NB4 (cell line): ENCODE measurements at regions not wholly inside any gene's neighbourhood (a gene's known extent, or its start where the extent isn't known, plus 50 kb on each side); places are given as distances from the start of the nearest gene placed in this dataset.
A peak's percentile ranks its signal among the peaks of the same experiment; 100 is the strongest.

ENCODE experiments used
- MYC ChIP-seq: IDR thresholded peaks from 2 replicates; pipeline ENCODE4 v1.6.1; 2011; ENCODE audit warnings: low read depth, low read length
- POLR2A ChIP-seq: IDR thresholded peaks from 2 replicates; pipeline ENCODE4 v1.6.1; 2011; ENCODE audit warnings: mild to moderate bottlenecking; ENCODE audit not compliant: insufficient read length; ENCODE audit errors: extremely low read depth
- TF ChIP-seq, protein P1 (sequence below): IDR thresholded peaks from 2 replicates; pipeline ENCODE4 v1.6.1; 2011; ENCODE audit warnings: low read depth, low read length
- TF ChIP-seq, protein P2 (sequence below): IDR thresholded peaks from one replicate; pipeline ENCODE4 v1.5.1; 2012; ENCODE audit warnings: low read depth, low read length

DNA sequence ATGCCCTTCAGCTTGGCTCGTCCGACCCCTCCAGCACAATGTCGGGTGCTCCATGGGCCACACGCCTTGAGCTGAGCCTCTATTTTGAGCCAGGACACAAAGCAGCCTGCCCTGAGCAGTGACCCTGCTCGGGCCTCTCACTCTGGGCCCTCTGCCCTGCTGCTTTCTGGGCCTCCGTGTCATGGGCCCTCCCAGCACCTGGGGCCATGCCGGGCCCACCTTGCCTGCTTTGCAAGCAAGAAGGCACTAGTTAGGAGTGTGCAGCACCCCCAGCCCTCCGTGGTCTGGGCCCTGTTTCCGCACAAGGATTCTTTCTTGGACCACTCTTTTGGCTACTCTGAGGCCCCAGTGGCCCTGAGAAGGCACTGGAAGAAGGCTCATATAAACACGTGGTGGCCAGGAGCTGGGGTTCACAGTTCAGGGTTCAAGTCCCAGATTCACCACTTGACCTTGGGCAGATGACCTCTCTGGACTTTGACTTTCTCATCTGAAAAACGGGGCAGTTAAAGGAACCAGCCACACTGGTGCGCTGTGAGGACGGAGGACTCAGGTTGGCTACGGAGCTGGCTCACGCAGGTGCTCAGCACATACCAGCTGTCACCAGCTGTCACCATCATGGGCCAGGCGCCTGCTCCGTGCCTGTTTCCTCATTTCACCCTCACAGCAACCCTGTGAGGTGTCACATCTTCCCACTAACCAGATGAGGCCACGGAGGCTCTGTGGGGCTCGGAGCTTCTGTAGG is 166.0 kb upstream of the GSE1 start:
- TF ChIP-seq, protein P1, sequence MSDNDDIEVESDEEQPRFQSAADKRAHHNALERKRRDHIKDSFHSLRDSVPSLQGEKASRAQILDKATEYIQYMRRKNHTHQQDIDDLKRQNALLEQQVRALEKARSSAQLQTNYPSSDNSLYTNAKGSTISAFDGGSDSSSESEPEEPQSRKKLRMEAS = 0 out of 2 replicates have a peak, but pooled peaks have one; percentile 7
- no peak for TF ChIP-seq POLR2A
- TF ChIP-seq, protein P2, sequence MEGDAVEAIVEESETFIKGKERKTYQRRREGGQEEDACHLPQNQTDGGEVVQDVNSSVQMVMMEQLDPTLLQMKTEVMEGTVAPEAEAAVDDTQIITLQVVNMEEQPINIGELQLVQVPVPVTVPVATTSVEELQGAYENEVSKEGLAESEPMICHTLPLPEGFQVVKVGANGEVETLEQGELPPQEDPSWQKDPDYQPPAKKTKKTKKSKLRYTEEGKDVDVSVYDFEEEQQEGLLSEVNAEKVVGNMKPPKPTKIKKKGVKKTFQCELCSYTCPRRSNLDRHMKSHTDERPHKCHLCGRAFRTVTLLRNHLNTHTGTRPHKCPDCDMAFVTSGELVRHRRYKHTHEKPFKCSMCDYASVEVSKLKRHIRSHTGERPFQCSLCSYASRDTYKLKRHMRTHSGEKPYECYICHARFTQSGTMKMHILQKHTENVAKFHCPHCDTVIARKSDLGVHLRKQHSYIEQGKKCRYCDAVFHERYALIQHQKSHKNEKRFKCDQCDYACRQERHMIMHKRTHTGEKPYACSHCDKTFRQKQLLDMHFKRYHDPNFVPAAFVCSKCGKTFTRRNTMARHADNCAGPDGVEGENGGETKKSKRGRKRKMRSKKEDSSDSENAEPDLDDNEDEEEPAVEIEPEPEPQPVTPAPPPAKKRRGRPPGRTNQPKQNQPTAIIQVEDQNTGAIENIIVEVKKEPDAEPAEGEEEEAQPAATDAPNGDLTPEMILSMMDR = no peak
- no peak for TF ChIP-seq MYC
